ENCODE measurements at regions not wholly inside any gene's neighbourhood (a gene's known extent, or its start where the extent isn't known, plus 50 kb on each side); places are given as distances from the start of the nearest gene placed in this dataset.

- TF ChIP-seq CTCF (IDR thresholded peaks at IDR 0.05) (no peak), POLR2A (IDR thresholded peaks at IDR 0.05) (no peak), POLR2AphosphoS5 (IDR thresholded peaks at IDR 0.05) (no peak)
Measured at GRCh38 chr2:102983786-102984185, 222.0 kb downstream of the TMEM182 start.

Data from transverse colon (tissue), 4 donors.